ENCODE measurements at regions not wholly inside any gene's neighbourhood (a gene's known extent, or its start where the extent isn't known, plus 50 kb on each side); places are given as distances from the start of the nearest gene placed in this dataset.
A peak's percentile ranks its signal among the peaks of the same experiment; 100 is the strongest.

GRCh38 chr3:88263417-88264100 is 113.8 kb downstream of the C3orf38 start:
- H3K36me3 Mint-ChIP-seq (ENCODE audit: low read depth): no peaks in the 10 kb centered on the region
- H3K9me3 Mint-ChIP-seq: peaks cover 4% of the 10 kb centered on the region
- DNase-seq (ENCODE audit: low read depth, low spot score): no peak
- no peak overlapping the region for H3K4me3 Mint-ChIP-seq
- TF ChIP-seq, protein P1, sequence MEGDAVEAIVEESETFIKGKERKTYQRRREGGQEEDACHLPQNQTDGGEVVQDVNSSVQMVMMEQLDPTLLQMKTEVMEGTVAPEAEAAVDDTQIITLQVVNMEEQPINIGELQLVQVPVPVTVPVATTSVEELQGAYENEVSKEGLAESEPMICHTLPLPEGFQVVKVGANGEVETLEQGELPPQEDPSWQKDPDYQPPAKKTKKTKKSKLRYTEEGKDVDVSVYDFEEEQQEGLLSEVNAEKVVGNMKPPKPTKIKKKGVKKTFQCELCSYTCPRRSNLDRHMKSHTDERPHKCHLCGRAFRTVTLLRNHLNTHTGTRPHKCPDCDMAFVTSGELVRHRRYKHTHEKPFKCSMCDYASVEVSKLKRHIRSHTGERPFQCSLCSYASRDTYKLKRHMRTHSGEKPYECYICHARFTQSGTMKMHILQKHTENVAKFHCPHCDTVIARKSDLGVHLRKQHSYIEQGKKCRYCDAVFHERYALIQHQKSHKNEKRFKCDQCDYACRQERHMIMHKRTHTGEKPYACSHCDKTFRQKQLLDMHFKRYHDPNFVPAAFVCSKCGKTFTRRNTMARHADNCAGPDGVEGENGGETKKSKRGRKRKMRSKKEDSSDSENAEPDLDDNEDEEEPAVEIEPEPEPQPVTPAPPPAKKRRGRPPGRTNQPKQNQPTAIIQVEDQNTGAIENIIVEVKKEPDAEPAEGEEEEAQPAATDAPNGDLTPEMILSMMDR (conservative IDR thresholded peaks at IDR 0.05): no peak
- peaks cover 14% of the 10 kb centered on the region for H3K4me1 Mint-ChIP-seq
- no peak overlapping the region for H3K27ac Mint-ChIP-seq (ENCODE audit: unreplicated experiment)
- no peaks in the 10 kb centered on the region for H3K27me3 Mint-ChIP-seq (ENCODE audit: low read depth)

DNA sequence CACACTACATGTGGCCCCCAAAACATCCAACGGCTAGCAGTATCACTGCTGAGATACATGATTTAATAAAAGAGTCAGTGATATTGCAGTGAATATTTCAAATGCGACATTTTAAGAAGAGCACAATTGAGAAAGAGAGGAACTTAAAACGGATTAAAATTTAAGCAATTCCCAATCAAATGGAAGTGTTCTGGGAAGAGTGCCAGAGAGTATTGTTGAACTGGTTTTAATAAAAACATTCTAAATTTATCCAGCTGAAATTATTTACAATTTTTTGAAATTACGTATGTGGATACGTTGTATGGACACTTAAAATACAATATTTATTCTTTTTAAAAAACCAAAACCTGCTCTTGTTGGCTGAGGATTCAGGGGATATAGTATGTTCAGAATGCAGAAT is 117.7 kb downstream of the C3orf38 start:
- TF ChIP-seq, protein P1 (conservative IDR thresholded peaks at IDR 0.05): no peak
- no peak for DNase-seq (ENCODE audit: low read depth, low spot score)
- no peaks in the 10 kb centered on the region for H3K36me3 Mint-ChIP-seq (ENCODE audit: low read depth)
- no peak overlapping the region for H3K4me3 Mint-ChIP-seq
- no peak overlapping the region for H3K27ac Mint-ChIP-seq (ENCODE audit: unreplicated experiment)
- peaks cover 14% of the 10 kb centered on the region for H3K4me1 Mint-ChIP-seq
- H3K9me3 Mint-ChIP-seq: peaks cover 4% of the 10 kb centered on the region
- no peaks in the 10 kb centered on the region for H3K27me3 Mint-ChIP-seq (ENCODE audit: low read depth)

DNA sequence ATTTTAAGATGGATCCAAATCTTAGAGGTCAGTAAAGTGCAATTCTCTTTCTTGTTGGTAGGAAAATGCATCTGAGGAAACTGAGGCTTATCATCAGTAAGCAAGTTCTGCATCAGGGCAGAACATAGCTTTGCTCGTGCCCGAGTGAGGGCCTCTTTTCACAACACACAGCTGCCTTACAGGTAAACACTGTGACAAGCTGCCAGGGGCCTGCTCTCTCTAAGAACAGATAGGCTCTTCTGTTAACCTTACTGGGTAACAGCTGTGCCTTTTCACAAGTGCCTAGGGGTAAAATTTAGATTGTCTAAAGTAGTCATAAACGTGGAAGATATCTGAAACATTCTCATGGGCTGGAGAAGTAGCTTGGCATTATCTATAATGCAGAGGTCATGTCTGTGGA is 118.1 kb downstream of the C3orf38 start:
- peaks cover 10% of the 10 kb centered on the region for H3K4me1 Mint-ChIP-seq
- peak overlapping the region; percentile 13 for H3K27ac Mint-ChIP-seq (ENCODE audit: unreplicated experiment)
- no peak overlapping the region for H3K4me3 Mint-ChIP-seq
- no peak for DNase-seq (ENCODE audit: low read depth, low spot score)
- H3K27me3 Mint-ChIP-seq (ENCODE audit: low read depth): no peaks in the 10 kb centered on the region
- H3K36me3 Mint-ChIP-seq (ENCODE audit: low read depth): no peaks in the 10 kb centered on the region
- peaks cover 4% of the 10 kb centered on the region for H3K9me3 Mint-ChIP-seq
- TF ChIP-seq, protein P1 (conservative IDR thresholded peaks at IDR 0.05): no peak

DNA sequence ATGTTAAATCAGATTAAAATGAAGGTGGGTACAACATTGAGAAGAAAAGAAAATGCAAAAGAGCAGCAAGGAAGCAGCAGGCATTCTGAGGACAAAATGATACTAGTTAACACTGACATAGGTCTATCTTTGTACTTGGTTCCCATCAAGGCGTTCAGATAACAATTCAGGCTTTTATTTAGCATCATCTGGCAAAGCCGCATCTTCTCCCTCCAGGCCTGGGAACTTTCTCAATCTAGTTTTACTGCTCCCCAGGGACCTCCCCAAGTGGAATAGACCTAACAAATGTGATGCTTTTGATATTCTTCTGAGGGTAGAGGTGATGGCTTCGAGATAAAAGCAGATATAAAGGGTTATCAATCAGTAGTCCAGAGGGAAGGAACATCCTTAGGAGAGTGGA is 130.6 kb downstream of the C3orf38 start:
- Mint-ChIP-seq H3K27me3 (ENCODE audit: low read depth) (no peaks in the 10 kb centered on the region), H3K36me3 (ENCODE audit: low read depth) (no peaks in the 10 kb centered on the region), H3K4me1 (no peaks in the 10 kb centered on the region), H3K9me3 (peaks cover 2% of the 10 kb centered on the region), H3K27ac (ENCODE audit: unreplicated experiment) (no peak overlapping the region), H3K4me3 (no peak overlapping the region)
- DNase-seq (ENCODE audit: low read depth, low spot score): no peak
- TF ChIP-seq, protein P1 (conservative IDR thresholded peaks at IDR 0.05): no peak

GRCh38 chr3:88282528-88283241 is 132.9 kb downstream of the C3orf38 start:
- Mint-ChIP-seq H3K9me3 (peaks cover 2% of the 10 kb centered on the region), H3K36me3 (ENCODE audit: low read depth) (no peaks in the 10 kb centered on the region), H3K27ac (ENCODE audit: unreplicated experiment) (no peak overlapping the region), H3K4me3 (no peak overlapping the region), H3K27me3 (ENCODE audit: low read depth) (no peaks in the 10 kb centered on the region), H3K4me1 (no peaks in the 10 kb centered on the region)
- TF ChIP-seq, protein P1 (conservative IDR thresholded peaks at IDR 0.05): no peak
- DNase-seq (ENCODE audit: low read depth, low spot score): no peak

Data from neural crest cell (in vitro differentiated cells).